Calu3 (cell line): ENCODE measurements at regions not wholly inside any gene's neighbourhood (a gene's known extent, or its start where the extent isn't known, plus 50 kb on each side); places are given as distances from the start of the nearest gene placed in this dataset.

Source experiments
- BruUV-seq: library from RNA; stranded (reverse); fragments of 400-500 nt; replicated peaks from 2 replicates; lab custom pipeline; 2021; lab: Mats Ljungman, UMichigan
- CTCF ChIA-PET: fragments of 300-600 bp; sonication (Branson Sonifier 250); formaldehyde crosslinking; loops from one replicate; lab custom pipeline; 2022; ENCODE audit warnings: antibody characterized with exemption; lab: Charles Lee
- DNase-seq: peaks from one replicate; pipeline ENCODE4 v3.0.0; 2022
- H3K27ac Mint-ChIP-seq: one replicate; pipeline ENCODE4 v1.8.0; 2022; ENCODE audit warnings: mixed read lengths; ENCODE audit not compliant: unreplicated experiment
- H3K27me3 Mint-ChIP-seq: one replicate; pipeline ENCODE4 v1.8.0; 2022; ENCODE audit warnings: mixed read lengths; ENCODE audit not compliant: unreplicated experiment
- H3K36me3 Mint-ChIP-seq: one replicate; pipeline ENCODE4 v1.8.0; 2022; ENCODE audit warnings: mild to moderate bottlenecking, moderate library complexity, mixed read lengths; ENCODE audit not compliant: insufficient read depth, unreplicated experiment
- H3K4me1 Mint-ChIP-seq: one replicate; pipeline ENCODE4 v1.8.0; 2022; ENCODE audit warnings: mild to moderate bottlenecking, low read depth, mixed read lengths; ENCODE audit not compliant: unreplicated experiment
- H3K4me3 Mint-ChIP-seq: one replicate; pipeline ENCODE4 v1.8.0; 2022; ENCODE audit warnings: mild to moderate bottlenecking, low read depth, moderate library complexity, mixed read lengths; ENCODE audit not compliant: unreplicated experiment
- H3K9me3 Mint-ChIP-seq: one replicate; pipeline ENCODE4 v1.8.0; 2022; ENCODE audit warnings: low read depth, mixed read lengths; ENCODE audit not compliant: unreplicated experiment
- intact Hi-C: fragments of 100-400 bp; cut with micrococcal nuclease; formaldehyde crosslinking; loops from one replicate; pipeline ENCODE4 v1.10.0; 2022; ENCODE audit not compliant: unreplicated experiment
- TF ChIP-seq, protein P1 (sequence below): fragments of 200-600 bp; IDR thresholded peaks from one replicate; pipeline ENCODE4 v1.8.0; 2022; ENCODE audit warnings: antibody characterized with exemption; ENCODE audit not compliant: unreplicated experiment

DNA sequence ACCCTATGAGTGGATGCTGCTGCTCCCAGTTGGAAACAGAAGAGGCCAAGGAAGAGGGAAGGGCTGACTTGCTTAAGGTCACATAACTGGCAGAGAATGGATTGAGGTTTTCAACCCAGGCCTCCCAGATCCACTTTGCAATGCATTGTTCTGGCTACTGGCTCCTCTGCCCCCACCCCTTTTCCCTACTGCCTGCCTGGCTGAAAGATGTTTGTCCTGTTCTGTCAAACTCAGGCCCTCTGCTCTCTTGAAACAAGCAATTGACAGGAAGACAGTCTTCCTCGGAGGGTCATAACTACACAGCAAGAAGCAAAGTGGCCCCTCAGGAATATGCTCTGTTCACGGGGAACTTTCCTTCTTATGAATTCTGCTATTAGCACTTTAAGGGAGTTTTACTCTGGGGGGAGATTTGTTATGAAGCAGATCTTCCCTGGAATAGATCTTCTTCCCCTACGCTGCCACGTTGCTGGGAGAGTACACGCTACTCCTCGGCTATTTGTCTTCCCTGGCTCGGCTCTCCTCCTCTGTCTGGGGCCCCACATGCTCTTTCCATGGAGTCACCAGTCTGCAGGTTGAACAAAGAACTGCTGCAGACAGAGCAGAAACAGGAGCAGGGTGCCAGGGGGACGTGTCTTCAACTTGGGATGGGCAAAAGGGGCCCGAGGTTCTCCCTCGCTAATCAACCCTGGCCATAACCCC is 436.1 kb downstream of the TYW1 start:
- no peaks in the 10 kb centered on the region for H3K27me3 Mint-ChIP-seq
- no TSS peak for BruUV-seq

DNA sequence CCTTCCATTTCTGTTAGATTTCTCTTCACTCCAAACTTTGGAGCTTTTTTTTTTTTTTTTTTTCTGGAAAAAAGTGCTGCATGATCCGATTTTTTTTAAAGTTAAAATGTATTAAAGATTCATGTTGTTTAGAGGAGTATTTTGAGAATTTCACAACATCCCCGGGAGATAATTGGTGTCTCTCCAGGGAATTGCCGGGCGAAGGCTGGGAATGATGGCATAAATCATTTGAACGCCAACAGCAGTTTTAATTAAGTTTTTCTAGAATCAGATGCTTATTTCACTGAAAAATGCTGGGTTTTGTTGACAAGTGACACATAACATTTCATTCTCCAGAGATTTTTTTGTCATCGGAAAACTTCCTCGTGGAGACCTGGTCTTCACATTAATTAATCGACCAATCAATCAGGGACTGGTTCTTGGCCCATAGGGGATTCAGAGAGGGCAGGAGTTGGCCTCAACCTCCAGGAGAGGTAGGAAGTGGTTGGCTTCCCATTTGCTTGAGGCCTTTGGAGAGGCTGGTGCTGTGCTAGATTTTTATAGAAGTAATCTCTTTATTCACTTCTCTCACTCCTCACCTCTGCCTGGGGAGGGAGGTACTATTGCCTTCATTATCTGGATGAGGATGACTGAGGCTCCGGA is 439.4 kb downstream of the TYW1 start:
- Mint-ChIP-seq H3K36me3 (no peaks in the 10 kb centered on the region), H3K4me3 (no peak overlapping the region), H3K27ac (no peak overlapping the region), H3K27me3 (no peaks in the 10 kb centered on the region), H3K4me1 (no peaks in the 10 kb centered on the region), H3K9me3 (no peaks in the 10 kb centered on the region)
- intact Hi-C loops, result no loop called here
- DNase-seq, result no peak
- CTCF ChIA-PET, result no interaction called here
- TF ChIP-seq, protein P1, sequence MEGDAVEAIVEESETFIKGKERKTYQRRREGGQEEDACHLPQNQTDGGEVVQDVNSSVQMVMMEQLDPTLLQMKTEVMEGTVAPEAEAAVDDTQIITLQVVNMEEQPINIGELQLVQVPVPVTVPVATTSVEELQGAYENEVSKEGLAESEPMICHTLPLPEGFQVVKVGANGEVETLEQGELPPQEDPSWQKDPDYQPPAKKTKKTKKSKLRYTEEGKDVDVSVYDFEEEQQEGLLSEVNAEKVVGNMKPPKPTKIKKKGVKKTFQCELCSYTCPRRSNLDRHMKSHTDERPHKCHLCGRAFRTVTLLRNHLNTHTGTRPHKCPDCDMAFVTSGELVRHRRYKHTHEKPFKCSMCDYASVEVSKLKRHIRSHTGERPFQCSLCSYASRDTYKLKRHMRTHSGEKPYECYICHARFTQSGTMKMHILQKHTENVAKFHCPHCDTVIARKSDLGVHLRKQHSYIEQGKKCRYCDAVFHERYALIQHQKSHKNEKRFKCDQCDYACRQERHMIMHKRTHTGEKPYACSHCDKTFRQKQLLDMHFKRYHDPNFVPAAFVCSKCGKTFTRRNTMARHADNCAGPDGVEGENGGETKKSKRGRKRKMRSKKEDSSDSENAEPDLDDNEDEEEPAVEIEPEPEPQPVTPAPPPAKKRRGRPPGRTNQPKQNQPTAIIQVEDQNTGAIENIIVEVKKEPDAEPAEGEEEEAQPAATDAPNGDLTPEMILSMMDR, result no peak
- BruUV-seq, result no TSS peak

More for the DNA sequence above, 436.1 kb downstream of the TYW1 start:
- DNase-seq, result no peak
- no peaks in the 10 kb centered on the region for H3K9me3 Mint-ChIP-seq
- H3K27ac Mint-ChIP-seq, result no peak overlapping the region
- H3K36me3 Mint-ChIP-seq, result no peaks in the 10 kb centered on the region
- CTCF ChIA-PET, result no interaction called here
- H3K4me3 Mint-ChIP-seq, result no peak overlapping the region
- TF ChIP-seq, protein P1, result no peak
- intact Hi-C loops, result no loop called here
- no peaks in the 10 kb centered on the region for H3K4me1 Mint-ChIP-seq

DNA sequence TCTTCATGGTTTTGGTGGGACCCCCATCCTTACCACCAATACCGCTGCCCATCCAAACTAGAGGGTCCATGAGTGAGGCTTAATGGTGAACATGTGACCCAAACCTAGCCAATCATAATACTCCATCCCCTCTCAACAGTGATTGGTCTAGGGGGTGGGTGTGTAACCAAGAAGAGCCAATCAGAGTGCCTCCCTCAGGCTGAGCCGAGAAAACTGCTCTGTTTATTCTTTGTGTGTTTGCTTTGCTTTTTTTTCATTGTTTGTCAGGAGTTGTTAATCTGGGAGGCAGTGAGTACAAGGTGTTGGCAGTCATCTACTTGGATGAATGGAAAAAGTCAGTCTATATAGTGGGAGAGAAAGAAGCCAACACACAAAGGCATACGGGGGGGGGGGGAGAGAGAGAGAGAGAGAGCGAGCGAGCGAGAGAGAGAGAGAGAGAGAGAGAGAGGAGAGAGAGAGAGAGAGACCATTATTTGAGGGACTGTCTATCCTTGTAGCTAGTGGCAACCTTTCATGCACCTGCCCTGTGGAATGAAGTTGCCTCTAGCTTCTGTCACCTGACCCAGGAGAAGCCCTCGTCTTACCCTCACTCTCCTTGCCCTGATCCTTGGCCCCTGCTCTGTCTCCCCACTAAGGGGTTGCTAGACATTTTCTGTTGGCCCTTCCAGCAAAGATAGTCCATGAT is 441.7 kb downstream of the TYW1 start:
- intact Hi-C loops, result no loop called here
- Mint-ChIP-seq H3K4me1 (no peaks in the 10 kb centered on the region), H3K9me3 (no peaks in the 10 kb centered on the region), H3K27me3 (no peaks in the 10 kb centered on the region), H3K4me3 (no peak overlapping the region), H3K27ac (no peak overlapping the region), H3K36me3 (no peaks in the 10 kb centered on the region)
- DNase-seq, result no peak
- no TSS peak for BruUV-seq
- TF ChIP-seq, protein P1, result no peak
- CTCF ChIA-PET, result no interaction called here

DNA sequence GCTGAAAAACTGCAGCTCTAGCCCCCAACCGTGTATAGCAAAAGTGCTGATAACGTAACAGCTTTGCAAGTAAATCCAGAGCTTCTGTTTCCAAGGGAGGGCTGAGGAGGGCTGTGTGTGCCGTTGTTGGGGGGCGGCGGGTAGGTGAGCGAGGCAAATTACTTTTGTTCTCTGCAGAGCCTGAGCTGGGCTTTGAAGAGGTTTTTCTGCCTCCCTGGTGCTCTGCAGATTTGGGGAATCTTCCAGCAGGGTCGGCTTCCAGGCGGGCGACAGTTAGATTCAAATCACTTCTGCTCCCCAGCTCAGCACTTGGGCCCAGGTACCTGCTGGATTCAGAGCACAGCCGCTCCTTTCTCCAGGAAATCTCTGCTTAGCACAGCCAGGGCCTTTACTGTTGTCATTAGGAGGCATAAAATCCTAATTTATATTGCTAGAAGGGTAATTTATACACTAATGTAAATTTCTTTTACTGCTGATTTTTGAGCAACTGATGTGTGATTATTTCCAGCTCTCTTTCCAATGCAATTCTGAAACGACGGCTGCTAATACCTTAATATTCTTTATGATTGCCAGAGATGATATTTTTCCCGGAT is 442.4 kb downstream of the TYW1 start:
- CTCF ChIA-PET, result no interaction called here
- Mint-ChIP-seq H3K4me1 (no peaks in the 10 kb centered on the region), H3K27ac (no peak overlapping the region), H3K36me3 (no peaks in the 10 kb centered on the region), H3K9me3 (no peaks in the 10 kb centered on the region), H3K27me3 (no peaks in the 10 kb centered on the region), H3K4me3 (no peak overlapping the region)
- BruUV-seq, result no TSS peak
- intact Hi-C loops, result no loop called here
- DNase-seq, result no peak
- TF ChIP-seq, protein P1, result no peak
